ENCODE measurements at regions not wholly inside any gene's neighbourhood (a gene's known extent, or its start where the extent isn't known, plus 50 kb on each side); places are given as distances from the start of the nearest gene placed in this dataset.

GRCh38 chr6:153698001-153698400 is 341.0 kb upstream of the OPRM1 start:
- Histone ChIP-seq H3K9me3 (ENCODE audit: control insufficient read depth, low read depth, low read length) (no peaks in the 10 kb centered on the region), H3K4me3 (ENCODE audit: low read length) (no peak overlapping the region), H3K9ac (ENCODE audit: low read length) (no peak overlapping the region), H3K36me3 (ENCODE audit: control insufficient read depth, low read depth, low read length) (no peaks in the 10 kb centered on the region), H3K27me3 (ENCODE audit: control insufficient read depth, insufficient read depth, low read length) (no peaks in the 10 kb centered on the region), H3K27ac (ENCODE audit: low read length) (no peak overlapping the region), H3K4me1 (ENCODE audit: control insufficient read depth, low read depth, low read length) (no peaks in the 10 kb centered on the region)

DNA sequence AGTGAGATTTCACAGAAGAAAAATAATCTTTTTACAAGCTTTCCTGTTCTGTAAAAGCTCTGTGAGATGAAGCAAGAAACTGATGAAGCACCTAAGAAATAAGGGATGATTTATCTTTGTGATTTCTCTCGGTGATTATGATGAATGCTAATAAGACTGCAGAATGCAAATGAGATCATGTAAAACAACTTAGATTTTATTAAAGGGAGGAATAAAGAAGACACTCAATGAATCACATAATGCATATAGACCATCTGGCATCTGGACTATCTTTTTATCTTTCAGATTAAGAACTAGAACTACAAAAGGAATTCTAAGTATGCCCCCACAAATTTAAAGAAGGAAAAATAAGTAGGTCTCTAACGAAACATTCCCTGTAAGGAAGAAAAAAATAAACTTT is 361.5 kb upstream of the OPRM1 start:
- H3K9me3 ChIP-seq (ENCODE audit: control insufficient read depth, low read depth, low read length): no peaks in the 10 kb centered on the region
- H3K36me3 ChIP-seq (ENCODE audit: control insufficient read depth, low read depth, low read length): no peaks in the 10 kb centered on the region
- no peaks in the 10 kb centered on the region for H3K27me3 ChIP-seq (ENCODE audit: control insufficient read depth, insufficient read depth, low read length)
- no peak overlapping the region for H3K9ac ChIP-seq (ENCODE audit: low read length)
- H3K4me1 ChIP-seq (ENCODE audit: control insufficient read depth, low read depth, low read length): no peaks in the 10 kb centered on the region
- H3K4me3 ChIP-seq (ENCODE audit: low read length): no peak overlapping the region
- H3K27ac ChIP-seq (ENCODE audit: low read length): no peak overlapping the region

GRCh38 chr6:153673750-153674149 is 365.3 kb upstream of the OPRM1 start:
- Histone ChIP-seq H3K36me3 (ENCODE audit: control insufficient read depth, low read depth, low read length) (no peaks in the 10 kb centered on the region), H3K9ac (ENCODE audit: low read length) (no peak overlapping the region), H3K27ac (ENCODE audit: low read length) (no peak overlapping the region), H3K4me1 (ENCODE audit: control insufficient read depth, low read depth, low read length) (no peaks in the 10 kb centered on the region), H3K9me3 (ENCODE audit: control insufficient read depth, low read depth, low read length) (no peaks in the 10 kb centered on the region), H3K4me3 (ENCODE audit: low read length) (no peak overlapping the region), H3K27me3 (ENCODE audit: control insufficient read depth, insufficient read depth, low read length) (no peaks in the 10 kb centered on the region)

GRCh38 chr6:153673225-153673624 is 365.8 kb upstream of the OPRM1 start:
- no peaks in the 10 kb centered on the region for H3K36me3 ChIP-seq (ENCODE audit: control insufficient read depth, low read depth, low read length)
- no peak overlapping the region for H3K27ac ChIP-seq (ENCODE audit: low read length)
- no peaks in the 10 kb centered on the region for H3K27me3 ChIP-seq (ENCODE audit: control insufficient read depth, insufficient read depth, low read length)
- H3K9me3 ChIP-seq (ENCODE audit: control insufficient read depth, low read depth, low read length): no peaks in the 10 kb centered on the region
- H3K4me1 ChIP-seq (ENCODE audit: control insufficient read depth, low read depth, low read length): no peaks in the 10 kb centered on the region
- no peak overlapping the region for H3K4me3 ChIP-seq (ENCODE audit: low read length)
- H3K9ac ChIP-seq (ENCODE audit: low read length): no peak overlapping the region

DNA sequence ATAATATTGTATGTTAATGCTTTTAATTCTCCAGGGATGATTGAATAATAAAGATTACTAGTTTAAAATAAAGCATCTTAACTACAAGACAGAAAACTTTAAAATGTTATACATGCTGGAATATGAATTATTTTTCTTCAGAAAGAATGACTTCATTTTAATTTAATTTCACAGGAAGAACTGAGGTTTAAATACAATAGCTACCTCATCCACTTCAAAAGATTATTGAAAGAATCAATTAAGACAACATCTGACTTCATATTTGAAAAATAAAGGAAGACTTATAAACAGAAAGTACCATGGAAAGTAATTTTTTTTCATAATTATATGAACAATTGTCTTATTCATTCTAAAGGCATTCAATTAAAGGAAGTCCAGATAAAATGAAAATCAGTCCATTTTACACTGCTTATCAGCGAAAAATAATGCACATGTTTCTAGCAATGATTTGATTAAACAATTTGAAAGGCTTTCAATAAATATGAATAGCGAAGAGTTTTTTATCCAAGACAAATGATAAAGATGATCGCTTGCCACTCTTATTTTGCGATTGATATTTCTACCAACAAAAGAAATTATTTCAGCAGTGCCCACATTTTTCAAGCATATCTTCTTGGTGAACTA is 368.5 kb upstream of the OPRM1 start:
- no peak overlapping the region for H3K27ac ChIP-seq (ENCODE audit: low read length)
- no peak overlapping the region for H3K9ac ChIP-seq (ENCODE audit: low read length)
- no peaks in the 10 kb centered on the region for H3K36me3 ChIP-seq (ENCODE audit: control insufficient read depth, low read depth, low read length)
- no peaks in the 10 kb centered on the region for H3K9me3 ChIP-seq (ENCODE audit: control insufficient read depth, low read depth, low read length)
- no peak overlapping the region for H3K4me3 ChIP-seq (ENCODE audit: low read length)
- H3K4me1 ChIP-seq (ENCODE audit: control insufficient read depth, low read depth, low read length): no peaks in the 10 kb centered on the region
- H3K27me3 ChIP-seq (ENCODE audit: control insufficient read depth, insufficient read depth, low read length): no peaks in the 10 kb centered on the region

GRCh38 chr6:153668758-153669157 is 370.3 kb upstream of the OPRM1 start:
- H3K9ac ChIP-seq (ENCODE audit: low read length): no peak overlapping the region
- H3K27ac ChIP-seq (ENCODE audit: low read length): no peak overlapping the region
- no peaks in the 10 kb centered on the region for H3K36me3 ChIP-seq (ENCODE audit: control insufficient read depth, low read depth, low read length)
- H3K9me3 ChIP-seq (ENCODE audit: control insufficient read depth, low read depth, low read length): no peaks in the 10 kb centered on the region
- no peaks in the 10 kb centered on the region for H3K4me1 ChIP-seq (ENCODE audit: control insufficient read depth, low read depth, low read length)
- no peaks in the 10 kb centered on the region for H3K27me3 ChIP-seq (ENCODE audit: control insufficient read depth, insufficient read depth, low read length)
- H3K4me3 ChIP-seq (ENCODE audit: low read length): no peak overlapping the region

- Histone ChIP-seq H3K36me3 (ENCODE audit: control insufficient read depth, low read depth, low read length) (no peaks in the 10 kb centered on the region), H3K9me3 (ENCODE audit: control insufficient read depth, low read depth, low read length) (no peaks in the 10 kb centered on the region), H3K9ac (ENCODE audit: low read length) (no peak overlapping the region), H3K4me3 (ENCODE audit: low read length) (no peak overlapping the region), H3K4me1 (ENCODE audit: control insufficient read depth, low read depth, low read length) (no peaks in the 10 kb centered on the region), H3K27ac (ENCODE audit: low read length) (no peak overlapping the region), H3K27me3 (ENCODE audit: control insufficient read depth, insufficient read depth, low read length) (no peaks in the 10 kb centered on the region)
Measured at GRCh38 chr6:153662982-153663381, 376.1 kb upstream of the OPRM1 start.

DNA sequence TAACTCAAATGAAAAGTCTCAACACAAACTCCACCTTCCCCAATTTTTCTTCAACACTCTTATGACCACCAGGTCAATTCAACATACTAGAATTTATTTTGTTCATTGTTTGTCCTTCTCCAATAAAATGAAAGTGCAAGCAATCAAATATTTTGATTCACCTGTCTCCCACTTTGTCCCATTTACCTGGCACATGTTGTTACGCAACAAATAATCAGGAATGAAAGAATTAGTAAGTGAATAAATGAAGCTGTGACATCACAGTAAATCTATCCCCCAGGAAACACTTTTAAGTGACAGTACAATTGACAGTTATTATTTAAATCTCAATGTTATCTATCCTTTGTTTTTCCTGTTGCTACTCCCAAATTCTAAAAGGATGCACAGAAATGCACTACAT is 393.7 kb upstream of the OPRM1 start:
- H3K9ac ChIP-seq (ENCODE audit: low read length): no peak overlapping the region
- H3K27me3 ChIP-seq (ENCODE audit: control insufficient read depth, insufficient read depth, low read length): no peaks in the 10 kb centered on the region

GRCh38 chr6:153644000-153644399 is 395.0 kb upstream of the OPRM1 start:
- no peak overlapping the region for H3K27ac ChIP-seq (ENCODE audit: low read length)
- H3K27me3 ChIP-seq (ENCODE audit: control insufficient read depth, insufficient read depth, low read length): no peaks in the 10 kb centered on the region
- no peak overlapping the region for H3K9ac ChIP-seq (ENCODE audit: low read length)

More for the DNA sequence above, 393.7 kb upstream of the OPRM1 start:
- Histone ChIP-seq H3K4me1 (ENCODE audit: control insufficient read depth, low read depth, low read length) (no peaks in the 10 kb centered on the region), H3K4me3 (ENCODE audit: low read length) (no peak overlapping the region), H3K36me3 (ENCODE audit: control insufficient read depth, low read depth, low read length) (no peaks in the 10 kb centered on the region), H3K9me3 (ENCODE audit: control insufficient read depth, low read depth, low read length) (no peaks in the 10 kb centered on the region), H3K27ac (ENCODE audit: low read length) (no peak overlapping the region)

DNA sequence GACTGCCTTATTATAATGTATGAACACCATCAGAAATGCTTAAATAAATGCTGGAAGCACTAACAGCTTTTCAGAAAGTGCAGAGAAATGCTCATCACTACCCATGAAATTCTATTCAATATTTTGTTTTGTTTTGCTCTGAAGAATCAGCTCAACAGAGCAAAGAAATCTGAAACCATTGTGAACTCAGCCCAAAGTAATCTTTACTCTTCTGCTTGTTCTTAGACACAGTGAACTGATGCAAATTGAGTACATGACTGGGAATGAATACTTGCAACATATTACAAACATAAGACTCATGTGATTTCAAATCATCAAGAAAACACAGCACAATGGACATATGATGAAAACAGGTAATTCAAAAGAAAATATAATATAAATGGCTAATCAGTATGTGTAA is 404.6 kb upstream of the OPRM1 start:
- Histone ChIP-seq H3K9ac (ENCODE audit: low read length) (no peak overlapping the region), H3K36me3 (ENCODE audit: control insufficient read depth, low read depth, low read length) (no peaks in the 10 kb centered on the region), H3K9me3 (ENCODE audit: control insufficient read depth, low read depth, low read length) (no peaks in the 10 kb centered on the region), H3K27ac (ENCODE audit: low read length) (no peak overlapping the region), H3K4me1 (ENCODE audit: control insufficient read depth, low read depth, low read length) (no peaks in the 10 kb centered on the region), H3K4me3 (ENCODE audit: low read length) (no peak overlapping the region), H3K27me3 (ENCODE audit: control insufficient read depth, insufficient read depth, low read length) (no peaks in the 10 kb centered on the region)

More at GRCh38 chr6:153644000-153644399, 395.0 kb upstream of the OPRM1 start:
- Histone ChIP-seq H3K4me1 (ENCODE audit: control insufficient read depth, low read depth, low read length) (no peaks in the 10 kb centered on the region), H3K4me3 (ENCODE audit: low read length) (no peak overlapping the region), H3K36me3 (ENCODE audit: control insufficient read depth, low read depth, low read length) (no peaks in the 10 kb centered on the region), H3K9me3 (ENCODE audit: control insufficient read depth, low read depth, low read length) (no peaks in the 10 kb centered on the region)

DNA sequence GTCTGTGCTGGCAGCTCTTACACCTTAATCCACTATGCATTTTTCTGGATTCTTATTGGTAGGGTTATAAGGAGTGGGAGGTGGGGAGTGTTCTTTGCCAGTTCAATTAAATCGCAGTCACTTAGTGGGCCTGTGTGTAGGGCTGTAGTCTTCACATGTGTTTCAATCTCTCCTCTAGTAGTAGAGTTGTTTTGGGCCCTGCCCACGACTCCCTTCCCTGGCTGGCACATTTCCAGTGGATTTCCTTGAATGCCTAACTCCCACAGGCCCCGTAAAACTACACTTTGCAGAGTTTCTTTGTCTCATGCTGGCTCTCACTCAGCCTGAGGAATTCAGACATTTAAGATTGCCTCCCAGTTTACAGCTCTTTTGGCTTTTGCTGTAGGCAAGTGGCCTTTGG is 414.0 kb upstream of the OPRM1 start:
- H3K27me3 ChIP-seq (ENCODE audit: control insufficient read depth, insufficient read depth, low read length): no peaks in the 10 kb centered on the region
- no peak overlapping the region for H3K27ac ChIP-seq (ENCODE audit: low read length)
- H3K9me3 ChIP-seq (ENCODE audit: control insufficient read depth, low read depth, low read length): no peaks in the 10 kb centered on the region
- H3K4me3 ChIP-seq (ENCODE audit: low read length): no peak overlapping the region
- no peaks in the 10 kb centered on the region for H3K36me3 ChIP-seq (ENCODE audit: control insufficient read depth, low read depth, low read length)
- H3K4me1 ChIP-seq (ENCODE audit: control insufficient read depth, low read depth, low read length): peaks cover 3% of the 10 kb centered on the region
- no peak overlapping the region for H3K9ac ChIP-seq (ENCODE audit: low read length)

DNA sequence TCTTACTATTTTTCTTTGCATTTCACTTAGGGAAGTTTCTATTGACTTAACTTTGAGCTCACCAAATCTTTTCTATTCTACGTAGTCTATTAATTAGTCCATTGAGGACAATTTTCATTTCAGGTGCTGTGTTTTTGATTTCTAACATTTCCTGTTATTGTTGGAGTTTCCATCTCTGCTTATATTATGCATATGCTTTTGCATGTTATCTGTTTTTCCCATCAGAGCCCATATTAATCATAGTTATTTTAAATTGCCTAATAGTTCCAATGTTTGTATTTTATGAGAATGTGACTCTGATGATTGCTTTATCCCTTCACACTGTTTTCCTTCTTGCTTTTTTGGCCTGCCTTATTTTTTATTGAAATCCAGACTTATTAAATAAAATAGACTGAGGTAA is 414.5 kb upstream of the OPRM1 start:
- Histone ChIP-seq H3K9me3 (ENCODE audit: control insufficient read depth, low read depth, low read length) (no peaks in the 10 kb centered on the region), H3K4me1 (ENCODE audit: control insufficient read depth, low read depth, low read length) (peaks cover 3% of the 10 kb centered on the region)

More for the DNA sequence above, 414.5 kb upstream of the OPRM1 start:
- Histone ChIP-seq H3K9ac (ENCODE audit: low read length) (no peak overlapping the region), H3K36me3 (ENCODE audit: control insufficient read depth, low read depth, low read length) (no peaks in the 10 kb centered on the region), H3K27me3 (ENCODE audit: control insufficient read depth, insufficient read depth, low read length) (no peaks in the 10 kb centered on the region), H3K27ac (ENCODE audit: low read length) (no peak overlapping the region), H3K4me3 (ENCODE audit: low read length) (no peak overlapping the region)
